ENCODE measurements at regions not wholly inside any gene's neighbourhood (a gene's known extent, or its start where the extent isn't known, plus 50 kb on each side); places are given as distances from the start of the nearest gene placed in this dataset.
"Not testable (repeated sequence)": the region's sequence is repeated elsewhere in the genome, so short reads cannot be mapped to it uniquely, and the experiment has no call there.

- ATAC-seq, result no peak
Measured at GRCh38 chr14:106652494-106652893, 1126.1 kb downstream of the TMEM121 start.

GRCh38 chr14:106657460-106657859 is 1131.1 kb downstream of the TMEM121 start:
- 37% methylated on average over 8 of the region's 8 CpGs for WGBS (ENCODE audit: missing lambda C conversion rate)
- ChIA-PET POLR2A (no interaction called here), CTCF (no interaction called here)
- TF ChIP-seq PBX3 (IDR thresholded peaks at IDR 0.05), result no peak
- no peak for TF ChIP-seq BCL3 (IDR thresholded peaks at IDR 0.05)
- TF ChIP-seq EHF (CRISPR knock-in tag; IDR thresholded peaks at IDR 0.05), result no peak
- TF ChIP-seq HMGXB4 (CRISPR knock-in tag; IDR thresholded peaks at IDR 0.05; ENCODE audit: borderline replicate concordance), result no peak
- TF ChIP-seq RNF2 (IDR thresholded peaks at IDR 0.05; ENCODE audit: borderline replicate concordance, low read depth), result no peak
- no peak for TF ChIP-seq MAFK (IDR thresholded peaks at IDR 0.05; ENCODE audit: partially characterized antibody)
- TF ChIP-seq GATA3 (IDR thresholded peaks at IDR 0.05; ENCODE audit: borderline replicate concordance), result no peak
- TF ChIP-seq REST (IDR thresholded peaks at IDR 0.05), result no peak
- TF ChIP-seq TFCP2L1 (CRISPR knock-in tag; IDR thresholded peaks at IDR 0.05), result no peak
- TF ChIP-seq NPAS2 (CRISPR knock-in tag; IDR thresholded peaks at IDR 0.05; ENCODE audit: borderline replicate concordance), result no peak
- no peak for TF ChIP-seq BHLHE40 (IDR thresholded peaks at IDR 0.05; ENCODE audit: low read depth, low read length)
- DNase-seq (ENCODE audit: low read depth in 1 of 2, low spot score in 1 of 2) (no peak), ATAC-seq (no peak), FAIRE-seq (no peak)
- Histone ChIP-seq H3K4me1 (no peaks in the 10 kb centered on the region), H3K27ac (no peak overlapping the region), H3K4me3 (no peak overlapping the region), H3K4me2 (no peak overlapping the region), H3K9me3 (peaks cover 3% of the 10 kb centered on the region; the same call in 1 of the 3 replicates)

More at GRCh38 chr14:106652494-106652893, 1126.1 kb downstream of the TMEM121 start:
- no peak overlapping the region for H3K4me3 ChIP-seq
- DNase-seq (ENCODE audit: low read depth in 1 of 2, low spot score in 1 of 2) (no peak), FAIRE-seq (no peak)
- no peak for TF ChIP-seq ELK1 (IDR thresholded peaks at IDR 0.05; ENCODE audit: low read depth, low read length)
- no peak for TF ChIP-seq TP53 (CRISPR knock-in tag; IDR thresholded peaks at IDR 0.05)
- no peak overlapping the region for H3K27ac ChIP-seq
- H3K4me1 ChIP-seq, result no peaks in the 10 kb centered on the region
- 8% methylated on average over 2 of the region's 2 CpGs for WGBS (ENCODE audit: missing lambda C conversion rate)
- H3K9me3 ChIP-seq, result peaks cover 3% of the 10 kb centered on the region; the same call in 1 of the 3 replicates
- POLR2A ChIA-PET, result no interaction called here
- H3K4me2 ChIP-seq, result no peak overlapping the region
- CTCF ChIA-PET, result no interaction called here

- H3K9me3 ChIP-seq; CTCF ChIA-PET; DNase-seq (ENCODE audit: low read depth in 1 of 2, low spot score in 1 of 2); H3K4me1 ChIP-seq; H3K27ac ChIP-seq; FAIRE-seq; H3K4me2 ChIP-seq; H3K4me3 ChIP-seq; POLR2A ChIA-PET; ATAC-seq: not testable (repeated sequence)
- under 1% methylated on average over 7 of the region's 7 CpGs for WGBS (ENCODE audit: missing lambda C conversion rate)
Measured at GRCh38 chr14:106658066-106658860, 1131.9 kb downstream of the TMEM121 start.

- ATAC-seq, POLR2A ChIA-PET, H3K4me3 ChIP-seq, H3K4me2 ChIP-seq, CTCF ChIA-PET, FAIRE-seq, H3K9me3 ChIP-seq, H3K27ac ChIP-seq, H3K4me1 ChIP-seq: not testable (repeated sequence)
- peak in 1 of 2 experiments; percentile 9 for DNase-seq (ENCODE audit: low read depth in 1 of 2, low spot score in 1 of 2)
- 0% methylated on average over 3 of the region's 4 CpGs for WGBS (ENCODE audit: missing lambda C conversion rate)
Measured at GRCh38 chr14:106661561-106661960, 1135.2 kb downstream of the TMEM121 start.
